NCI-H345 treated with DMSO at 0.1 percent for 48 hours (cell line): ENCODE measurements at regions not wholly inside any gene's neighbourhood (a gene's known extent, or its start where the extent isn't known, plus 50 kb on each side); places are given as distances from the start of the nearest gene placed in this dataset.
"Not testable (repeated sequence)": the region's sequence is repeated elsewhere in the genome, so short reads cannot be mapped to it uniquely, and the experiment has no call there.

Source experiments
- DNase-seq: peaks from one replicate; lab custom pipeline; 2025; ENCODE audit not compliant: unreplicated experiment; lab: John Stamatoyannopoulos, UW

GRCh38 chr9:31868830-31869229, 515.6 kb upstream of the ACO1 start:
- DNase-seq: no peak

- DNase-seq: no peak
Observed at GRCh38 chr9:31870276-31870675, 514.2 kb upstream of the ACO1 start.

- no peak for DNase-seq
Observed at GRCh38 chr9:31873722-31874121, 510.7 kb upstream of the ACO1 start.

GRCh38 chr9:31894008-31894407, 490.4 kb upstream of the ACO1 start:
- DNase-seq: no peak

GRCh38 chr9:31908158-31908890, 476.1 kb upstream of the ACO1 start:
- no peak for DNase-seq

- DNase-seq: no peak
Observed at GRCh38 chr9:31908891-31909480, 475.5 kb upstream of the ACO1 start.

GRCh38 chr9:31912636-31913035, 471.8 kb upstream of the ACO1 start:
- DNase-seq: no peak

- DNase-seq: no peak
Observed at GRCh38 chr9:31916591-31917241, 467.7 kb upstream of the ACO1 start.

- not testable (repeated sequence) for DNase-seq
Observed at GRCh38 chr9:31937737-31938136, 446.7 kb upstream of the ACO1 start.

- no peak for DNase-seq
Observed at GRCh38 chr9:31950756-31951155, 433.7 kb upstream of the ACO1 start.

- DNase-seq: no peak
Observed at GRCh38 chr9:31958572-31958971, 425.9 kb upstream of the ACO1 start.

- no peak for DNase-seq
Observed at GRCh38 chr9:31969552-31969951, 414.9 kb upstream of the ACO1 start.

GRCh38 chr9:31983895-31984294, 400.5 kb upstream of the ACO1 start:
- peak; percentile 3 for DNase-seq

GRCh38 chr9:31996331-31996730, 388.1 kb upstream of the ACO1 start:
- DNase-seq: no peak

GRCh38 chr9:32004431-32005076, 379.9 kb upstream of the ACO1 start:
- DNase-seq: no peak

- no peak for DNase-seq
Observed at GRCh38 chr9:32010322-32010721, 374.1 kb upstream of the ACO1 start.

- DNase-seq: no peak
Observed at GRCh38 chr9:32011049-32011448, 373.4 kb upstream of the ACO1 start.

- DNase-seq: no peak
Observed at GRCh38 chr9:32015795-32016194, 368.6 kb upstream of the ACO1 start.

- DNase-seq: no peak
Observed at GRCh38 chr9:32045513-32045912, 338.9 kb upstream of the ACO1 start.

GRCh38 chr9:32067261-32067660, 317.2 kb upstream of the ACO1 start:
- DNase-seq: no peak

GRCh38 chr9:32069169-32069813, 315.2 kb upstream of the ACO1 start:
- no peak for DNase-seq
